GM21723 (cell line): ENCODE measurements at regions not wholly inside any gene's neighbourhood (a gene's known extent, or its start where the extent isn't known, plus 50 kb on each side); places are given as distances from the start of the nearest gene placed in this dataset.

Experiments
- ATAC-seq: cut with Tn5 transposase; IDR thresholded peaks from one replicate; pipeline ENCODE4 v1.9.1; 2021; ENCODE audit warnings: mild to moderate bottlenecking, moderate library complexity; ENCODE audit not compliant: unreplicated experiment

GRCh38 chr1:68551459-68551858 is 54.6 kb upstream of the DEPDC1 start:
- ATAC-seq, result no peak

- no peak for ATAC-seq
These were observed 61.6 kb upstream of the DEPDC1 start for GRCh38 chr1:68558321-68559026.

DNA sequence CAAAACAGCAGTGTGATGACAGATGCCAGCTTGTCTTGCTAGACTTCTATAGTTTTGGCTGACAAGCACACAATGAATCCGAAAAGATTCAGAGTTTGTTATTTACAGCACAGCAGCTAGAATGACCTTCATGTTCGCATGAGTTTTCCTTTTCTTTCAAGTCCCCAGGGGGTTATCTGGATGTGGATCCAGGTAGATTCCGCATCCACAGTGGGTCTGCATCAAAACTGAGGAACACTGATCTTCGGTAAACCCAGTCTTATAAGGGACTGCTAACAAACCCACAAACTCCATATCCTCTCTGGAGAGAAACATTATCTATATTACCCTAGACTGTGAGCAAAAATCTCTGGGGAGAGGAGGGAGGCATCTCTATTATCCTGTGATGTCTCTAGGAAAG is 69.0 kb upstream of the DEPDC1 start:
- no peak for ATAC-seq

- ATAC-seq, result no peak
These were observed 74.0 kb upstream of the DEPDC1 start for GRCh38 chr1:68570871-68571270.

- no peak for ATAC-seq
These were observed 74.8 kb upstream of the DEPDC1 start for GRCh38 chr1:68571454-68572235.

DNA sequence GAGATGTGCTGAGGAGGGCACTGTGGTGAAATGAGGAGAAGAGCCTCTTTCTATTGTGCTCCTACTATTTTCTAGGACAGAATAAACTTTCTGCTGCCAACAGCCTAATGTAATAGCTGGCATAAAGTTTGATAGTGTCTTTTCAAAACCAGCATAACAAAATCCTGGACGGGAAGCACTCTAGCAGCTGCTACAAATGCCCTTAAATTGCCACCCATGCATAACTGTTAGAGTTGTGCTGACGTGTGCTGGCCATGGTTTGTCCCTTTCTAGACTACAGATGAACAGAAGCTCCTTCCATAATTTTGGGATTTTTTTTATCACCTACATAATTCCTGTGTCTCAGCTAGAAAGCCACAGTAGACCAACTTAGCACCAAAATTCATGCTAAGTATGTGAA is 88.5 kb upstream of the DEPDC1 start:
- no peak for ATAC-seq

DNA sequence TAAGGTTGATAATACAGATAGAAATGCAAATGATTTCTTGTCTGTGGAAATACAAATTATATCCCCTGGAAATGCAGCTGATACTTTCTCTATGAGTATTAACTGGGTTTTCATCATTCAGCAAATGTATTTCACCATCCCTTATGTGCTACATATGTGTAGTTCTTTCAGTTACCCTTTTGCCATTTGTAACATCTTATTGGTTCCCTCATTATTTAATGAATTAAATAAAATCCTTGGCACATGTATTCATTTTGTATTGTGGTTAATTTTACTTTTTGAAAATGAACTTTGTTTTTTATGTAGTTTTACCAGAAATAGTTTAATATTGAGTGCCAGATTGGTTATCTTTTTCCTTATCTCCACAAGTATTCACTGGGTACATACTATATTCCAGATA is 89.9 kb upstream of the DEPDC1 start:
- ATAC-seq, result no peak

DNA sequence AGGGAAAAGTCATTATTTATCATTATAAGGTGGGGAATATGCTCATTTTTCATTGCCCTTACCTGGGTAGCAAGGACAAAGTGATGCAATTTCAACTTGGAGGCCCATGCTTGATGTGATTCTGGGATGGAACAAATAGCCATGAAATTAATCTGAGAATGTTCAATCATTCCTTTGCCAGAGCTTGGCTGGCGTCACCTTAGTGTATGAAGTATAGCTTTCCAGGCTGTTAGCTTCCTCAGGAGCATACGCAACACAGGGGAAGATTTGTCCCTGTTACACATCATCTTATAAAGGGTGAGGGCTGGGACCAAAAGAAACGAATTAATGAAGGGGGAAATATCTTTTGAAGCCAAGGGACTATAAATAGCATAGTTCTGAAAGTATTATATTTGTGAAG is 91.4 kb upstream of the DEPDC1 start:
- ATAC-seq, result no peak

DNA sequence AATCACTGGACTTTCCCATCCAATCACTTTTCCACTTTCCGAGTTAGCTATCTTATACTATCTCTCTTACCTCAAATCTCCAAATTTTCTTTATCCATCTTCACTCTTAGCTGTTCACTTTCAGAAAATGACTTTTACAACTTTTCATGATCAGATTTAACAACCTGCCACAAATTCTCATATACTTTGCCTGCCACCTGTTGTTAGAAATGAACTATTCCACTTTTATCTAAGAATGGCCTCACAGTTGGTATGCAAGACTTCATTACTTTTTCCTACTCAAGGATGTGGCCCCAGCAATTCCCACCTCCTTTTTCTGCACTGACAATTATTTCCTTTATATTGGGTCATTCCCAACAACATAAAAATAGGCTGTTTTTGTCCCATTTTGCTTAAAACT is 93.6 kb upstream of the DEPDC1 start:
- ATAC-seq, result no peak

- ATAC-seq, result no peak
These were observed 98.0 kb upstream of the DEPDC1 start for GRCh38 chr1:68594851-68595250.

- no peak for ATAC-seq
These were observed 103.3 kb upstream of the DEPDC1 start for GRCh38 chr1:68600049-68600661.

DNA sequence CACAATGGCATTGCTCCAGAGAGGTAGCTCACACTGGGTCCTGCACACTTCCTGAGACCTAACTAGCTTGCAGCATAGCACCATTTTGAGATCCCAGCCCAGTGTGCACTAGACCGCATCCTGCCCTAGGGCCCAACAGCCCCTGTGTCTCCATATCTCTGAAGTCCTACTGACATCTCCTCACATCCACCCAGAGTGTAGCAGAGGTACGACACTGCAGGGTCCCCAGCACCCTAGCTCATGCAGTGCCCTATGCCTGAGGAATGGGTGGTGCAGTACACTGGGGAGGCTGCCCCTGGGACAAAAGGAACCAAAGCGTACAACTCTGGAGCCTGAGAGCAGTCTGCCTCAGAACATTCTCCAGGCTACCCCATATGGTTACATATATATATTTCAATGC is 111.4 kb upstream of the DEPDC1 start:
- no peak for ATAC-seq

GRCh38 chr1:68615312-68615711 is 118.4 kb upstream of the DEPDC1 start:
- ATAC-seq, result no peak

GRCh38 chr1:68617942-68618341 is 121.1 kb upstream of the DEPDC1 start:
- no peak for ATAC-seq

DNA sequence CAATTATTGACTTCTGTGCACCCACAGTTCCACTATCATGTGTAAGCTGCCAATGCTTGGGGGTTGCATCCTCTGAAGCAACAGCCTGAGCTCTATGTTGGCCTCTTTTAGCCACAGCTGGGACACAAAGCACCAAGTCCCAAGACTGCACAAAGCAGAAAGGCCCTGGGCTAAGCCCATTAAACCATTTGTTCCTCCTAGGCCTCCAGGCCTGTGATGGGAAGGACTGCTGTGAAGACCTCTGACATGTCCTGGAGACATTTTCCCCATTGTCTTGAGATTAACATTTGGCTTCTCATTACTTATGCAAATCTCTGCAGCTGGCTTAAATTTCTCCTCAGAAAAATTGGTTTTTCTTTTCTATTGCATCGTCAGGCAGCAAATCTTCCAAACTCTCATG is 123.7 kb upstream of the DEPDC1 start:
- no peak for ATAC-seq

- no peak for ATAC-seq
These were observed 126.8 kb upstream of the DEPDC1 start for GRCh38 chr1:68623700-68624099.

- no peak for ATAC-seq
These were observed 127.4 kb upstream of the DEPDC1 start for GRCh38 chr1:68624233-68624632.

DNA sequence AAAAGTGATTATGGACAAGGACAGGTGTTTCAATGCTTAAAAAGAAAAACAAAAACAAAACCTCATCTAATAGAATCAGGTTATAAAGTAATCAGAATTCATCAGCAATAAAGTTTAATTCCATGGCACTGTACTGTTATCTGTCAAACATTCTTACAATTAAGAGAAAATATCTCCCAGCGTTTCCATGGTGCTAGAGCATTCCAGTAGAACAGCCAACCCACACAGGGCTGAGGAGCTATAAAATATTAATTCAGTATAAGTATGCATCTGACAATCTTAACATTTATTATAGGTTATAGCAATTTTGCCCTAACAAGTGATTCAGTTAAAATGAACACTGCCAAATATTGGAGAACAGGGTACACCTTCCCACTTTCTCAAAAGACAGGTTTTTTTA is 128.7 kb upstream of the DEPDC1 start:
- no peak for ATAC-seq

- ATAC-seq, result no peak
These were observed 136.4 kb upstream of the DEPDC1 start for GRCh38 chr1:68633141-68633919.

GRCh38 chr1:68644504-68644903 is 147.6 kb upstream of the DEPDC1 start:
- ATAC-seq, result no peak

DNA sequence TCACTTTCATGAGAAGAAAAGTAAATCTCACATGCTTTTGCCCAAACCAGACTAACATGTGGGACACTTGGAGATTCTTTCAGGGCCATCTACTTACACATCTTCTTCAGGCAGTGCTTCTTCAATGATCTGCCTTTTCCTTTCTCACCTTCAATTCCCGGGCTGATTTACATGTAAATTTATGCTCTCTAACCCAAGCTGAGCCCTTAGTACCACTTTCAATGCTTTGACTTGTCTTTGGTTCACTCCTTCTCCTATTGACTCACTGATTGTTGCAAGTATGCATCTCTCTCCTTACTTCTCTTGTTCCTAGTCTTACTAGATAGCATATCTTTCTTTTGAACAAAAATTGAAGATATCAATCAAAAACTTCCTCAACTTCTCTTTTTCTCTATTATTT is 154.2 kb upstream of the DEPDC1 start:
- no peak for ATAC-seq
